HG02943 (cell line): ENCODE measurements at regions not wholly inside any gene's neighbourhood (a gene's known extent, or its start where the extent isn't known, plus 50 kb on each side); places are given as distances from the start of the nearest gene placed in this dataset.
A peak's percentile ranks its signal among the peaks of the same experiment; 100 is the strongest.
"Not testable (repeated sequence)": the region's sequence is repeated elsewhere in the genome, so short reads cannot be mapped to it uniquely, and the experiment has no call there.

ENCODE experiments used
- ATAC-seq: cut with Tn5 transposase; IDR thresholded peaks from one replicate; pipeline ENCODE4 v1.9.1; 2021; ENCODE audit warnings: mild to moderate bottlenecking, low read depth, moderate library complexity; ENCODE audit not compliant: unreplicated experiment

DNA sequence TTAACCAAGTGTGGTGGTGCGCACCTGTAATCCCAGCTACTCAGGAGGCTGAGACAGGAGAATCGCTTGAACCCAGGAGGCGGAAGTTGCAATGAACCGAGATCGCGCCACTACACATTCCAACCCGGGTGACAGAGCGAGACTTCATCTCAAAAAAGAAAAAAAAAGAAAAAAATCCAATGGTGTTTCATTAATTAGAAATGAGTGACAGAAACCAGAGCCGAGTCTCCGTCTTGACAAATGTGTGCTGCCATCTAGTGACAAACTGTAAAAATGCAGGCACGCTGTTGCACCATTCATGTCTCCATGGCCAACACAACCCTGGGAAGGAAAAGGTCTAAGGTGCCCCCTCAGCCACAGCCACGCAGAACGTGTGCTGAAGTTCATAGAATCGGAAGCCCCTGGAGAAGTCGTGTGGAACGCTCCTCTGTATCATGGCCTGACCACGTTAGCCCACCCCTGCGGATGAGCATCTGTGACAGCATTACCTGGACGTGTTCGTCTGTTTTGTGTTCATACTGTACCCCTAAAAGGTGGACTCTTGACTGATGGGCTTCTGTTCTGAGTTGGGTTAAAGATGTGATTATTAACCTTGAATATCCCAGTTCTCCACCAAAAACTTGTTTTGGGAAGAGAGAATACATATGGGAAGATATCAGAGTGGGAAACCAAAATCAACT is 94.9 kb downstream of the LYZL2 start:
- ATAC-seq, result no peak

DNA sequence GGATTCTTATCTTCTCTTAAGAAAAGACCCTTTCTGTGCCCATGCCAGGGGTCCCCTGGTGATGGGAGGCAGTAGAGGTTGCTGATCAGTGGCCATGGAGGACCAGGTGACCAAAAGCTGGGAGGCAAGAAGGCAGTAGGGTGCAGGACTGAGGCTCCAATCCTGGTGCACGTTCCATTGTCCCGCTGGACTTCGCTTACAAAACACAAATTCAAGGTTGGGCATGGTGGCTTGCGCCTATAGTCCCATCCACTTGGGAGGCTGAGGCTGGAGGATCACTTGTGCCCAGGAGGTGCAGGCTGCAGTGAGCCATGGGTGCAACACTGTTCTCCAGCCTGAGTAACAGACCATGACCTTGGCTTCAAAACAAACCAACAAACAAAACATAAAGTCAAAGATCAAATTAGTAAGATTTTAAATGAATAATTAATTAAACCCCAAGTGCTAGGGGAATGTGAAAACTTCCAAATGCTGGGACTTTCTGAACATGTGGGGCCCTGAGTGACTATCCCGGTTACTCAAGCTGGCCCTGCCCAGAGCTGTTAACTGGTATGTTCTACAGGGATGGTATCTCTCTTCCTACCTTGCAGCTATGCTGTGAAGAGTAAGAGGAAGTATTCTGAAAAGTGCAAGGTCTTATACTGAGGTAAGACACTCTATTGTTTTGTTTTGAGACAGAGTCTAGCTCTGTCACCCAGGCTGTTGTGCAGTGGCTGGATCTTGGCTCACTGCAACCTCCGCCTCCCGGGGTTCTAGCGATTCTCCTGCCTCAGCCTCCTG is 97.6 kb downstream of the LYZL2 start:
- ATAC-seq, result no peak

DNA sequence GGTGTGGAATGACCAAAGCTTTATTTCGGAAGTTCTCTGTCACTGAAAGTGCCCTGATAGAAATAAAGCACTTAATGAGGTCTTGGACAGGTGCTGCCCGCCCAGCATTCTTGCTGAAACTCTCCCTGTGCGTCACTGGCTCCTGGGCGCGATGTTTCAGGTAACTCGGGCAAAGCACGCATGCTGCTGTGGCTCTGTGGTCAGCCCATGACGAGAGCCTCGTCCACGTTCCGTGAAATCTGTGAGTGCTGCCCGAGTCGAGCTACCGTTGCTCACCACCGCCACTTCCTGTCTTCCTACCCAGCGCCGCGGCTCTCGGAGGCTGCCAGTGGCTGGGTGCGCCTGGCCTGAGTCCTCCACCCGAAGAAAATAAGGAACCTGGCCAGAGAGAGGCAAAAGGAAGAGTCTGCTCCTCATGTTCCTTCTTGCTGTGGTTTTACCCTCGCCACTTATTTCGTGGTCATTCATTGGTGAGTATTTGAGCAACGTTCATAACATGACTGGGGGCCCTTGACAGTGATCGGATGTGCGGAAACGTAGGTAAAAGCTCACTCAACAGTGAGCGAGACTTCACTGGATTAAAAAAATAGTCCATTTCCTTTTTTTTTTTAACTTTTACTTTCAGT is 95.5 kb downstream of the MAP3K8 start:
- peak; percentile 74 for ATAC-seq

DNA sequence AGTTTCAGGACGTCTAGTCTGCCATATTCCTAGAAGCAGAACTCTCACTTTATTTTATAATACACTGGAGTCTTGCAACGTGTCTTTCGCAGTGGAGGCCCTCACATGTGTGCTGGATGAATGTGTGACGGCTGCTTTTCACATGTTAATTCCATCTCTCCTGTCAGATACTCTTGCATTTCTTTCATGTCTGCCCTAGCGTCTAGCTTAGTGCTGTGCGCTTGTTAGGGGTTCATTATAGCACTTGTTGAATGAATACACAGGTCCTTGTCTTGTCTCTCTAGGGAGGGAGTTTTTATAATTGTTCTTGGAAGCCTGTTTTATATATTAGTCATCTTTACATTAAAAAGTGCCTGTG is 94.4 kb downstream of the MAP3K8 start:
- ATAC-seq, result no peak

DNA sequence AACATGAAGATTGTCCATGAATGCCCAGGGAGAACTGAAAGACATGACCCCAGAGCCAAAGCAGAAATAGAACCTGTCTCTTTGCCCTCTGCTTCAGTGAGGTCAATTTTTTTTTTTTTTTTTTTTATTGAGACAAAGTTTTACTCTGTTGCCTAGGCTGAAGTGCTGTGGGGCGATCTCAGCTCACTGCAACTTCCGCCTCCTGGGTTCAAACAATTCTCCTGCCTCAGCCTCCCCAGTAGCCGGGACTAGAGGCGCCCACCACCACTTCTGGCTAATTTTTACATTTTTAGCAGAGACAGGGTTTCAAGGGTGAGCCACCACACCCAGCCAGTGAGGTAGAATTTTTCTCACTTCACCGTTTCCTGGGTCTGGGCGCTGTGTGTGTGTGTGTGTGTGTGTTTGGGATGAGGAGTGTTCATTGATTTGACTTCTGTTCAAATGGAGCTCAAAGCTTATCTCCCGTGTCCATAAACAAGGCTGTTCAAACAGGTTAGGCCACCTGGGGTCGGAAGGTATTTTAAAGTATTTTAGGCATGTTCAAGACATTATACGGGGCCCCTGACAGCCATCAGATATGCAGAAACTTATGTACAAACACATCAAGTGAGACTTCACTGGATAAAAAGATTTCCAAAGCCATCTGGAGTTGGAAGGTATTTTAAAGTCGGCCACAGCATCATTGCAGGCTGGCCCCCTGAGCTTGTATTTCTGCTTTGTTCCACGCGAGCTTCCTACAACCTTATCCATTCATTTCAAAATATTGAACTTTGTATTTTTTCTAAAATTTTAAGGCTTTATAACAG is 93.8 kb downstream of the MAP3K8 start:
- no peak for ATAC-seq

DNA sequence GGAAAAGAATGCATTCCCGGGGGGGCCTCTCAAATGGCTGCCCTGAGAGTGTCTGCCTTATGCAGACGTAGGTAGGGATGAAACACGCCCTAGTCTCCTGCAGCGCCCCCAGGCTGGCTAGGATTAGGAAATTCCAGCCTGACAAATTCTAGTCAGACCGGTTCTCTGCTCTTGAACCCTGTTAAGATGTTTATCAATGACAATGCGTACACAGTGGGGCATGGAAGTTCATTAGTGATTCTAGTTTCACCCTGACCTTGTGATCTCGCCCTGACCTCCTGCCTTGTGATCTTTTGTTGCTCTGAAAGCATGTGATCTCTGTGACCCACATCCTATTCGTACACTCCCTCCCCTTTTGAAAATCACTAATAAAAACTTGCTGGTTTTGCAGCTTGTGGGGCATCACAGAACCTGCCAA is 88.7 kb downstream of the MAP3K8 start:
- ATAC-seq, result not testable (repeated sequence)

DNA sequence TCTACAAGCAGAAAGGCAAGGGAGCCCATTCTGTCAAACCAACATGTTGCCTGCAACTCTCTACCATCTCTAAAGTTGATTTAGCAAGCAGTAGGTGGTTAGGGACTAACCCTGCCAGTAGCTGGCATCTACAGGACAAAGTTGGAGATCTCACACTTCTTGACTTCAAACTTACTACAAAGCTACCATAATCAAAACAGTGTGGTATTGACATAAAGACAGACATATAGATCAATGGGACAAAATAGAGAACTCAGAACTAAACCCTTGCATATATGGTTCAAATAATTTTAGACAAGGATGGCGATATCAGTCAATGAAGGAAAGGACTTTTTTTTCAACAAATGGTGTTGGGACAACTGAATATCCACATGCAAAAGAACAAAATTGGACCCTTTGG is 84.9 kb downstream of the MAP3K8 start:
- no peak for ATAC-seq
